Inferior parietal cortex (tissue), 1 donor: ENCODE measurements at regions not wholly inside any gene's neighbourhood (a gene's known extent, or its start where the extent isn't known, plus 50 kb on each side); places are given as distances from the start of the nearest gene placed in this dataset.

Source experiments
- DNase-seq: peaks from one replicate; pipeline ENCODE4 v3.0.0-alpha.2; 2016; ENCODE audit errors: extremely low spot score

- no peak for DNase-seq
Measured at GRCh38 chr20:21653628-21654027, 51.8 kb upstream of the PAX1 start.

- no peak for DNase-seq
Measured at GRCh38 chr20:21643417-21643816, 62.0 kb upstream of the PAX1 start.

GRCh38 chr20:21640556-21640955, 64.9 kb upstream of the PAX1 start:
- no peak for DNase-seq

GRCh38 chr20:21633829-21634228, 71.6 kb upstream of the PAX1 start:
- DNase-seq: no peak

GRCh38 chr20:21632735-21633053, 72.8 kb upstream of the PAX1 start:
- DNase-seq: no peak

- no peak for DNase-seq
Measured at GRCh38 chr20:21632031-21632734, 73.3 kb upstream of the PAX1 start.

- no peak for DNase-seq
Measured at GRCh38 chr20:21628800-21629199, 76.7 kb upstream of the PAX1 start.

GRCh38 chr20:21623781-21624094, 81.7 kb upstream of the PAX1 start:
- no peak for DNase-seq

- no peak for DNase-seq
Measured at GRCh38 chr20:21623074-21623780, 82.2 kb upstream of the PAX1 start.

- DNase-seq: no peak
Measured at GRCh38 chr20:21622097-21622857, 83.2 kb upstream of the PAX1 start.

- DNase-seq: no peak
Measured at GRCh38 chr20:21618759-21619416, 86.6 kb upstream of the PAX1 start.

GRCh38 chr20:21615617-21616080, 89.8 kb upstream of the PAX1 start:
- peak; percentile 92 for DNase-seq

GRCh38 chr20:21614980-21615379, 90.5 kb upstream of the PAX1 start:
- DNase-seq: peak; percentile 32

GRCh38 chr20:21613512-21613911, 92.0 kb upstream of the PAX1 start:
- DNase-seq: no peak

- DNase-seq: no peak
Measured at GRCh38 chr20:21609981-21610380, 95.5 kb upstream of the PAX1 start.

- DNase-seq: peak; percentile 67
Measured at GRCh38 chr20:21609221-21609620, 95.4 kb upstream of the NKX2-2 start.

- DNase-seq: peak; percentile 29
Measured at GRCh38 chr20:21608777-21609176, 94.9 kb upstream of the NKX2-2 start.

GRCh38 chr20:21607971-21608725, 94.3 kb upstream of the NKX2-2 start:
- peak; percentile 84 for DNase-seq

GRCh38 chr20:21601799-21602198, 87.9 kb upstream of the NKX2-2 start:
- no peak for DNase-seq

GRCh38 chr20:21586682-21587081, 72.8 kb upstream of the NKX2-2 start:
- DNase-seq: no peak

GRCh38 chr20:21583486-21584168, 69.8 kb upstream of the NKX2-2 start:
- no peak for DNase-seq
